Common myeloid progenitor, CD34-positive (primary cell): ENCODE measurements at regions not wholly inside any gene's neighbourhood (a gene's known extent, or its start where the extent isn't known, plus 50 kb on each side); places are given as distances from the start of the nearest gene placed in this dataset.
A peak's percentile ranks its signal among the peaks of the same experiment; 100 is the strongest.

ENCODE experiments used
- CTCF ChIA-PET: fragments of 350-600 bp; sonication (Branson Sonifier 250); formaldehyde crosslinking; loops from one replicate; lab custom pipeline; 2021; ENCODE audit warnings: antibody characterized with exemption; lab: Charles Lee
- POLR2A ChIA-PET: fragments of 350-600 bp; sonication (Branson Sonifier 250); formaldehyde crosslinking; loops from one replicate; lab custom pipeline; 2021; ENCODE audit warnings: antibody characterized with exemption; lab: Charles Lee
- DNase-seq, 3 donors: peaks; one replicate each; pipeline versions ENCODE4 v3.0.0 to v3.0.0-alpha.2; 2013
- H3K27ac ChIP-seq, 2 experiments: 1 replicate in 1 of 2; 2 replicates in 1 of 2; pipeline ENCODE4 v1.7.0; 2013; ENCODE audit warnings: inconsistent platforms in 2 of 2, low read length in 2 of 2, mild to moderate bottlenecking in 2 of 2, low read depth in 1 of 2, moderate library complexity in 1 of 2; ENCODE audit not compliant: severe bottlenecking in 2 of 2, insufficient read depth in 1 of 2, poor library complexity in 1 of 2
- H3K27me3 ChIP-seq, 5 experiments: replicated peaks in 2 of 5; 1 replicate in 3 of 5; 2 replicates in 2 of 5; pipeline versions ENCODE4 v1.6.1 to v1.7.0; 2013; ENCODE audit warnings: low read length in 4 of 5, mild to moderate bottlenecking in 2 of 5, moderate library complexity in 2 of 5, inconsistent platforms in 1 of 5; ENCODE audit not compliant: insufficient read depth in 5 of 5, control insufficient read depth in 4 of 5
- H3K36me3 ChIP-seq, 4 experiments: 1 replicate in 2 of 4; 2 replicates in 2 of 4; pipeline versions ENCODE4 v1.6.1 to v1.7.0; 2013; ENCODE audit warnings: low read length in 3 of 4, control low read depth in 1 of 4, mild to moderate bottlenecking in 1 of 4; ENCODE audit not compliant: control insufficient read depth in 4 of 4, insufficient read depth in 4 of 4
- H3K4me1 ChIP-seq, 4 experiments: 1 replicate in 3 of 4; 2 replicates in 1 of 4; pipeline versions ENCODE4 v1.6.1 to v1.7.1; 2013; ENCODE audit warnings: low read length in 3 of 4, mild to moderate bottlenecking in 3 of 4, control low read depth in 1 of 4, inconsistent platforms in 1 of 4, moderate library complexity in 1 of 4; ENCODE audit not compliant: control insufficient read depth in 4 of 4, insufficient read depth in 4 of 4; ENCODE audit errors: control extremely low read depth in 1 of 4
- H3K4me3 ChIP-seq, 7 experiments: 1 replicate in 4 of 7; 2 replicates in 3 of 7; pipeline versions ENCODE4 v1.5.1 to v1.7.0; 2013; ENCODE audit warnings: mild to moderate bottlenecking in 7 of 7, low read length in 6 of 7, moderate library complexity in 6 of 7, inconsistent platforms in 2 of 7, low read depth in 2 of 7, control low read depth in 1 of 7; ENCODE audit not compliant: insufficient read depth in 4 of 7, control insufficient read depth in 1 of 7; ENCODE audit errors: extremely low read depth in 1 of 7
- H3K9me3 ChIP-seq, 5 experiments: 1 replicate in 4 of 5; 2 replicates in 1 of 5; pipeline versions ENCODE4 v1.6.1 to v1.7.1; 2013; ENCODE audit warnings: low read length in 4 of 5, mild to moderate bottlenecking in 2 of 5, inconsistent platforms in 1 of 5, low read depth in 1 of 5, moderate library complexity in 1 of 5; ENCODE audit not compliant: control insufficient read depth in 4 of 5, insufficient read depth in 2 of 5; ENCODE audit errors: control extremely low read depth in 1 of 5
- WGBS: methylation state at CpG from one replicate; pipeline ENCODE4 v1.1.5; 2013; ENCODE audit not compliant: insufficient coverage; 5-methylcytosine and 5-hydroxymethylcytosine counted together

- CTCF ChIA-PET = no interaction called here
- H3K27ac ChIP-seq = no peak overlapping the region
- WGBS = 93% methylated on average over 2 of the region's 3 CpGs
- POLR2A ChIA-PET = no interaction called here
- no peaks in the 10 kb centered on the region for H3K27me3 ChIP-seq
- no peaks in the 10 kb centered on the region for H3K4me1 ChIP-seq
- DNase-seq = no peak
- no peaks in the 10 kb centered on the region for H3K9me3 ChIP-seq
- no peaks in the 10 kb centered on the region for H3K36me3 ChIP-seq
- H3K4me3 ChIP-seq = no peak overlapping the region
Observed at GRCh38 chr2:215579809-215580208, 143.9 kb upstream of the FN1 start.

- Histone ChIP-seq H3K27ac (no peak overlapping the region), H3K36me3 (no peaks in the 10 kb centered on the region), H3K4me1 (no peaks in the 10 kb centered on the region), H3K27me3 (no peaks in the 10 kb centered on the region), H3K9me3 (no peaks in the 10 kb centered on the region), H3K4me3 (no peak overlapping the region)
- POLR2A ChIA-PET = no interaction called here
- no peak for DNase-seq
- CTCF ChIA-PET = no interaction called here
Observed at GRCh38 chr2:215577356-215577755, 141.5 kb upstream of the FN1 start.

- peaks cover 0 to 3% (median under 1%) of the 10 kb centered on the region in 4 experiments for H3K4me1 ChIP-seq
- H3K27me3 ChIP-seq = no peaks in the 10 kb centered on the region
- ChIA-PET POLR2A (no interaction called here), CTCF (no interaction called here)
- DNase-seq = no peak
- no peak overlapping the region for H3K4me3 ChIP-seq
- no peaks in the 10 kb centered on the region for H3K9me3 ChIP-seq
- H3K36me3 ChIP-seq = no peaks in the 10 kb centered on the region
- no CpG with 5 or more reads among the region's 3 CpGs for WGBS
- H3K27ac ChIP-seq = no peak overlapping the region
Observed at GRCh38 chr2:215576572-215576971, 140.7 kb upstream of the FN1 start.

GRCh38 chr2:215573496-215573895 lies 137.6 kb upstream of the FN1 start:
- no peaks in the 10 kb centered on the region for H3K36me3 ChIP-seq
- no peak overlapping the region for H3K27ac ChIP-seq
- DNase-seq = no peak
- CTCF ChIA-PET = no interaction called here
- H3K27me3 ChIP-seq = no peaks in the 10 kb centered on the region
- POLR2A ChIA-PET = no interaction called here
- no peak overlapping the region for H3K4me3 ChIP-seq
- peaks cover 0 to 9% (median 3%) of the 10 kb centered on the region in 4 experiments for H3K4me1 ChIP-seq
- no peaks in the 10 kb centered on the region for H3K9me3 ChIP-seq

GRCh38 chr2:215572341-215572848 lies 136.5 kb upstream of the FN1 start:
- peaks cover 0 to 9% (median 3%) of the 10 kb centered on the region in 4 experiments for H3K4me1 ChIP-seq
- no peaks in the 10 kb centered on the region for H3K36me3 ChIP-seq
- no peak for DNase-seq
- POLR2A ChIA-PET = interaction anchor here (0.6 kb wide), 1 partner anchor 29 kb away, joined by 3 read pairs; no protein-coding TSS in a partner anchor
- H3K4me3 ChIP-seq = no peak overlapping the region
- H3K9me3 ChIP-seq = no peaks in the 10 kb centered on the region
- CTCF ChIA-PET = no interaction called here
- H3K27ac ChIP-seq = no peak overlapping the region
- no peaks in the 10 kb centered on the region for H3K27me3 ChIP-seq
- 84% methylated on average over 2 of the region's 2 CpGs for WGBS

- Histone ChIP-seq H3K4me3 (no peak overlapping the region), H3K9me3 (no peaks in the 10 kb centered on the region), H3K27me3 (no peaks in the 10 kb centered on the region), H3K27ac (no peak overlapping the region), H3K36me3 (no peaks in the 10 kb centered on the region), H3K4me1 (peaks cover 0 to 9% (median 3%) of the 10 kb centered on the region in 4 experiments)
- ChIA-PET POLR2A (no interaction called here), CTCF (no interaction called here)
- DNase-seq = peak; percentile 47 to 80 (median 75)
- 0% methylated on average over 1 of the region's 1 CpG for WGBS
Observed at GRCh38 chr2:215571689-215572088, 135.8 kb upstream of the FN1 start.

GRCh38 chr2:215567504-215567903 lies 131.6 kb upstream of the FN1 start:
- ChIA-PET POLR2A (no interaction called here), CTCF (no interaction called here)
- no CpG with 5 or more reads among the region's 5 CpGs for WGBS

More at GRCh38 chr2:215567504-215567903, 131.6 kb upstream of the FN1 start:
- no peaks in the 10 kb centered on the region for H3K36me3 ChIP-seq
- peaks cover 0 to 9% (median 3%) of the 10 kb centered on the region in 4 experiments for H3K4me1 ChIP-seq
- H3K27ac ChIP-seq = no peak overlapping the region
- no peaks in the 10 kb centered on the region for H3K27me3 ChIP-seq
- H3K4me3 ChIP-seq = no peak overlapping the region
- DNase-seq = no peak
- H3K9me3 ChIP-seq = no peaks in the 10 kb centered on the region
